ENCODE measurements at regions not wholly inside any gene's neighbourhood (a gene's known extent, or its start where the extent isn't known, plus 50 kb on each side); places are given as distances from the start of the nearest gene placed in this dataset.

GRCh38 chr1:110282395-110282794 is 56.8 kb upstream of the RBM15 start:
- no peak for DNase-seq
- no peaks in the 10 kb centered on the region for H3K9me3 Mint-ChIP-seq
- no peak overlapping the region for H3K4me3 Mint-ChIP-seq
- H3K27me3 Mint-ChIP-seq (ENCODE audit: low read depth) = no peaks in the 10 kb centered on the region
- H3K36me3 Mint-ChIP-seq (ENCODE audit: low read depth) = no peaks in the 10 kb centered on the region
- CTCF ChIA-PET = no interaction called here
- intact Hi-C loops (cut with micrococcal nuclease) = no loop called here
- H3K27ac Mint-ChIP-seq = no peak overlapping the region
- H3K4me1 Mint-ChIP-seq (ENCODE audit: low read depth) = no peaks in the 10 kb centered on the region

DNA sequence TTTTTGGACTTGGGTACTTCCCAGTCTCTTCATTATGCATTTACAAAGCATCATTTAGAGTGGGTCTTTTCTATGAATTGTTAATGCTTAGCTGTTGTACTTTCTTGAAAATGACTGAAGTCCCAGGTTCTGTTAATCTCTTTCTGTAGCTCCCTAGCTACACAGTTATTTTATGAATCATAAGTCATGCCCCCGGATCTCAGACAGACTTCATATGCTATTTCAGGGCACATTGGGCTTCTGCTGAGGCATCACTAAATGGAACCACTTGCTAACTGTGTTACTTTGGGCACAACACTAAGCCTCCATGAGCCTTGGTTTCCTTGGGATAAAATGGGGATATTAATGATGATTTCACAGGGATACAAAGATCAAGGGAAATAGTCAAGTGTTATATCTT is 55.5 kb upstream of the RBM15 start:
- Mint-ChIP-seq H3K4me3 (no peak overlapping the region), H3K27ac (no peak overlapping the region), H3K36me3 (ENCODE audit: low read depth) (no peaks in the 10 kb centered on the region), H3K9me3 (no peaks in the 10 kb centered on the region), H3K4me1 (ENCODE audit: low read depth) (no peaks in the 10 kb centered on the region), H3K27me3 (ENCODE audit: low read depth) (no peaks in the 10 kb centered on the region)
- no peak for DNase-seq
- CTCF ChIA-PET = interaction anchor here (0.6 to 1.1 kb wide), 4 partner anchors 52 to 1171 kb away, joined by 3 to 9 read pairs (median 3); a partner anchor contains a TSS
- intact Hi-C loops (cut with micrococcal nuclease) = no loop called here

- intact Hi-C loops (cut with micrococcal nuclease) = no loop called here
- no peaks in the 10 kb centered on the region for H3K9me3 Mint-ChIP-seq
- CTCF ChIA-PET = interaction anchor here (0.7 kb wide), 1 partner anchor 9 kb away, joined by 3 read pairs; no protein-coding TSS in a partner anchor
Measured at GRCh38 chr1:110285316-110285715, 53.9 kb upstream of the RBM15 start.

DNA sequence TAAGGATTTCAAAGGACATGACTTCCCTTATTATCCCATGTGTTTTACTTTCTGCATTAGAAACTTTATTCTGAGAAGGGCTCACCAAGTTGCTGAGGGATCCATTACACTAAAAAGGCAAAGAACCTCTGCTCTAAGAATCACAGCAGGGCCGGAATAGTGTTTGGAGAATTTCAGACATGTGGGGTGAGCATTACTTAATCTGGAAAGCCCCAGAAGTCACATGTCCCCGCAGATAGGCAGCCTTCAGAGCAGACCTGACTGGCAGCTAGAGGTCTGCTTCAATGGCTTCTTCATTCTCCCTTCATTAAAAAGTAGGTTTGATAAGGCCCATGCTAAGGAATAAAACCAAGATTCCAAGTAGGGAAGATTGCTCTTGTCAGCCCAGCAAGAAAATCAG is 52.6 kb upstream of the RBM15 start:
- Mint-ChIP-seq H3K36me3 (ENCODE audit: low read depth) (no peaks in the 10 kb centered on the region), H3K9me3 (no peaks in the 10 kb centered on the region), H3K4me3 (no peak overlapping the region), H3K27me3 (ENCODE audit: low read depth) (no peaks in the 10 kb centered on the region), H3K27ac (no peak overlapping the region), H3K4me1 (ENCODE audit: low read depth) (no peaks in the 10 kb centered on the region)
- CTCF ChIA-PET = interaction anchor here (1.2 kb wide), 1 partner anchor 90 kb away, joined by 3 read pairs; no protein-coding TSS in a partner anchor
- intact Hi-C loops (cut with micrococcal nuclease) = no loop called here
- DNase-seq = no peak

More at GRCh38 chr1:110285316-110285715, 53.9 kb upstream of the RBM15 start:
- no peaks in the 10 kb centered on the region for H3K4me1 Mint-ChIP-seq (ENCODE audit: low read depth)
- DNase-seq = no peak
- H3K27me3 Mint-ChIP-seq (ENCODE audit: low read depth) = no peaks in the 10 kb centered on the region
- no peak overlapping the region for H3K4me3 Mint-ChIP-seq
- H3K36me3 Mint-ChIP-seq (ENCODE audit: low read depth) = no peaks in the 10 kb centered on the region
- no peak overlapping the region for H3K27ac Mint-ChIP-seq

DNA sequence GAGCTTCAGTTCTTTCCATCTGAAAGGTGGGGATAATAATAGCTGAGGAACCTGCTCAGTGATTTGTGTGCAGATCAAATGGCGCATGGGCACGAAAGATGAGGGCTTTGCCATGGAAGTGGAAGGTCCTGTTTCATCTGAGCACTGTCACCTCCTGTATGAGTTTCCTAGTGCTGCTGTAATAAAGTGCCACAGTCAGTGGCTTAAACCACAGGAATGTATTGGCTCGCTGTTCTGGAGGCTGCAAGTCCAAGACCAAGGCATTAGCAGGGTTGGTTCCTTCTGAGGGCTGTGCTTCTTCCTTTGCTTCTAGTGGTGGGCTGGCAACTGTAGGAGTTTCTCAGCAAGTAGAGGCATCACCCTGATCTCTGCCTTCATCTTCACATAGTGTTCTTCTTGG is 51.1 kb upstream of the RBM15 start:
- Mint-ChIP-seq H3K27ac (no peak overlapping the region), H3K27me3 (ENCODE audit: low read depth) (no peaks in the 10 kb centered on the region), H3K4me3 (no peak overlapping the region), H3K36me3 (ENCODE audit: low read depth) (no peaks in the 10 kb centered on the region), H3K9me3 (no peaks in the 10 kb centered on the region), H3K4me1 (ENCODE audit: low read depth) (no peaks in the 10 kb centered on the region)
- DNase-seq = no peak
- intact Hi-C loops (cut with micrococcal nuclease) = no loop called here
- CTCF ChIA-PET = no interaction called here
